ENCODE measurements at regions not wholly inside any gene's neighbourhood (a gene's known extent, or its start where the extent isn't known, plus 50 kb on each side); places are given as distances from the start of the nearest gene placed in this dataset.

DNA sequence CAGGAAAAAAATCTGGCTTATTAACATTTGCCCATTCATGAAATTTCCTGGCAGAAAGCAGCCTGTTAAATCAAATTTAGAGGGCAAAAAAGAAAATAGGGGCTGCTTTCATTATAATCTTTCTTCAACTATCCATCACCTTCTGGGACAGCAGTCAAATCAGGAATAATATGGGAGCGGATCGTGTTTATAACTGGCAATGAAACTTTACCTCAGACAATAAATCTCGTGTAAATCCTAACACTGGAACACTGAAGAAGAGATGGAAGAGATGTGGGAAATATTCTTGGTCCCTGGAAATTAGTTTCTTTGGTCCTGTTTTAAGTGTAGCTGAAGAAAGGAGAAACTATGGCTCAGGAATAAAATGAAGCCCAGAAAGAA lies 77.5 kb upstream of the SERTAD2 start:
- DNase-seq (ENCODE audit: low spot score) (no peak), ATAC-seq (ENCODE audit: low read depth) (no peak)
- peaks cover 19% of the 10 kb centered on the region for H3K4me1 ChIP-seq (ENCODE audit: insufficient read depth, poor library complexity, severe bottlenecking)
- peak overlapping the region; percentile 22 for H3K4me3 ChIP-seq (ENCODE audit: severe bottlenecking)
- H3K27ac ChIP-seq (ENCODE audit: poor library complexity, severe bottlenecking), result peak overlapping the region; percentile 20
- H3K9me3 ChIP-seq (ENCODE audit: severe bottlenecking), result no peaks in the 10 kb centered on the region
- no peaks in the 10 kb centered on the region for H3K36me3 ChIP-seq (ENCODE audit: low read depth)
- TF ChIP-seq CTCF (IDR thresholded peaks at IDR 0.05; ENCODE audit: poor library complexity, severe bottlenecking), result no peak
- no peaks in the 10 kb centered on the region for H3K27me3 ChIP-seq (ENCODE audit: insufficient read depth, poor library complexity, severe bottlenecking)

GRCh38 chr2:64731746-64732145 lies 78.0 kb upstream of the SERTAD2 start:
- DNase-seq (ENCODE audit: low spot score) (no peak), ATAC-seq (ENCODE audit: low read depth) (no peak)
- Histone ChIP-seq H3K9me3 (ENCODE audit: severe bottlenecking) (no peaks in the 10 kb centered on the region), H3K4me3 (ENCODE audit: severe bottlenecking) (no peak overlapping the region), H3K4me1 (ENCODE audit: insufficient read depth, poor library complexity, severe bottlenecking) (peaks cover 19% of the 10 kb centered on the region), H3K27ac (ENCODE audit: poor library complexity, severe bottlenecking) (no peak overlapping the region), H3K36me3 (ENCODE audit: low read depth) (no peaks in the 10 kb centered on the region), H3K27me3 (ENCODE audit: insufficient read depth, poor library complexity, severe bottlenecking) (no peaks in the 10 kb centered on the region)
- TF ChIP-seq CTCF (IDR thresholded peaks at IDR 0.05; ENCODE audit: poor library complexity, severe bottlenecking), result no peak

DNA sequence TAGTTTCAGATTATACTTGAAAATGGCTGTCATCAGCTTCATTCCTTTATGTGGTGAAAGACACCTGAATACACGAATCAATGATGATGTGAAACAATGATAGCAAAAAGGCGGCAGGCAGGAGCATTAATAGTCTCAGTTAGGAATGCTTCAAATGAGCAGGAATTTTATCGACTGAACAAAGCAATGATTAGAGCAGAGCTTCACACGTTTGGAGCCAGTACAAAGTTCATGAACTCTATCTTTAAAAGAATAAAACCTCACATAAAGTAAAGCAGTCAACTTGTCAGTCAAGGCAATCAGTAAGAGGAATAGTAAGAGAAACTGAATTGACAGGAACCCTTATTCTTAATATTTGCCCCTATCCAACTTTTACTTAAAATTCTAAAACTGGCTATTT lies 78.4 kb upstream of the SERTAD2 start:
- DNase-seq (ENCODE audit: low spot score) (no peak), ATAC-seq (ENCODE audit: low read depth) (no peak)
- Histone ChIP-seq H3K27ac (ENCODE audit: poor library complexity, severe bottlenecking) (no peak overlapping the region), H3K36me3 (ENCODE audit: low read depth) (no peaks in the 10 kb centered on the region), H3K9me3 (ENCODE audit: severe bottlenecking) (no peaks in the 10 kb centered on the region), H3K27me3 (ENCODE audit: insufficient read depth, poor library complexity, severe bottlenecking) (no peaks in the 10 kb centered on the region), H3K4me1 (ENCODE audit: insufficient read depth, poor library complexity, severe bottlenecking) (peaks cover 19% of the 10 kb centered on the region), H3K4me3 (ENCODE audit: severe bottlenecking) (no peak overlapping the region)
- no peak for TF ChIP-seq CTCF (IDR thresholded peaks at IDR 0.05; ENCODE audit: poor library complexity, severe bottlenecking)

GRCh38 chr2:64735504-64735903 lies 81.8 kb upstream of the SERTAD2 start:
- DNase-seq (ENCODE audit: low spot score) (no peak), ATAC-seq (ENCODE audit: low read depth) (no peak)
- Histone ChIP-seq H3K27ac (ENCODE audit: poor library complexity, severe bottlenecking) (no peak overlapping the region), H3K27me3 (ENCODE audit: insufficient read depth, poor library complexity, severe bottlenecking) (no peaks in the 10 kb centered on the region), H3K4me1 (ENCODE audit: insufficient read depth, poor library complexity, severe bottlenecking) (peaks cover 13% of the 10 kb centered on the region), H3K9me3 (ENCODE audit: severe bottlenecking) (no peaks in the 10 kb centered on the region), H3K4me3 (ENCODE audit: severe bottlenecking) (no peak overlapping the region), H3K36me3 (ENCODE audit: low read depth) (no peaks in the 10 kb centered on the region)
- TF ChIP-seq CTCF (IDR thresholded peaks at IDR 0.05; ENCODE audit: poor library complexity, severe bottlenecking), result no peak

DNA sequence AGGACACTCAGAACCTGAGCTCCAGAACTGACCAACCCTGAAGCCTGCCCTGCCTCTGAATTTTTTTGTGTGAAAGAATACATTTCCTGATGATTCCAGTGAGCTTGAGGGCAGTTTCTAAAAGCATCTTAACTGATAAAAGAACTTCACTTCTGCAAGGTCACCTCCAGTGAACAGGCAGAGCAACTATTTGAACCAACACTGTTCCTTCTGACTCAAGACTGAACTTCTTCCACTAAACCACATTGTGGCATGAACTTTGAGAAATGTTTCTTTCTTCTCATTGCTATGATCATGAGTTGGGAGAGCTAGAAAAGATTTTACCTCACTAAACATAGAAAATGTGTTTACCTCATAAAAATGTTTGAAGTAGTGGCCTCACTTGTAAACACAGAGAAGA lies 83.8 kb upstream of the SERTAD2 start:
- H3K36me3 ChIP-seq (ENCODE audit: low read depth), result no peaks in the 10 kb centered on the region
- no peak for DNase-seq (ENCODE audit: low spot score)
- no peak overlapping the region for H3K4me3 ChIP-seq (ENCODE audit: severe bottlenecking)
- H3K4me1 ChIP-seq (ENCODE audit: insufficient read depth, poor library complexity, severe bottlenecking), result no peaks in the 10 kb centered on the region
- H3K9me3 ChIP-seq (ENCODE audit: severe bottlenecking), result no peaks in the 10 kb centered on the region
- H3K27ac ChIP-seq (ENCODE audit: poor library complexity, severe bottlenecking), result no peak overlapping the region
- no peaks in the 10 kb centered on the region for H3K27me3 ChIP-seq (ENCODE audit: insufficient read depth, poor library complexity, severe bottlenecking)
- no peak for ATAC-seq (ENCODE audit: low read depth)
- TF ChIP-seq CTCF (IDR thresholded peaks at IDR 0.05; ENCODE audit: poor library complexity, severe bottlenecking), result no peak
